ENCODE measurements at regions not wholly inside any gene's neighbourhood (a gene's known extent, or its start where the extent isn't known, plus 50 kb on each side); places are given as distances from the start of the nearest gene placed in this dataset.

- H3K4me1 ChIP-seq (ENCODE audit: insufficient read depth): no peaks in the 10 kb centered on the region
- no peak overlapping the region for H3K4me2 ChIP-seq
- no peak overlapping the region for H3K27ac ChIP-seq
- no peaks in the 10 kb centered on the region for H4K20me1 ChIP-seq (ENCODE audit: insufficient read depth, poor library complexity, severe bottlenecking)
- no peak for DNase-seq (ENCODE audit: low spot score)
- H2AFZ ChIP-seq: no peak overlapping the region
- TF ChIP-seq EZH2 (IDR thresholded peaks at IDR 0.05; ENCODE audit: borderline replicate concordance): no peak
- TF ChIP-seq EZH2phosphoT487 (IDR thresholded peaks at IDR 0.05; ENCODE audit: low read depth, severe bottlenecking, unreplicated experiment): no peak
- TF ChIP-seq, protein P1, sequence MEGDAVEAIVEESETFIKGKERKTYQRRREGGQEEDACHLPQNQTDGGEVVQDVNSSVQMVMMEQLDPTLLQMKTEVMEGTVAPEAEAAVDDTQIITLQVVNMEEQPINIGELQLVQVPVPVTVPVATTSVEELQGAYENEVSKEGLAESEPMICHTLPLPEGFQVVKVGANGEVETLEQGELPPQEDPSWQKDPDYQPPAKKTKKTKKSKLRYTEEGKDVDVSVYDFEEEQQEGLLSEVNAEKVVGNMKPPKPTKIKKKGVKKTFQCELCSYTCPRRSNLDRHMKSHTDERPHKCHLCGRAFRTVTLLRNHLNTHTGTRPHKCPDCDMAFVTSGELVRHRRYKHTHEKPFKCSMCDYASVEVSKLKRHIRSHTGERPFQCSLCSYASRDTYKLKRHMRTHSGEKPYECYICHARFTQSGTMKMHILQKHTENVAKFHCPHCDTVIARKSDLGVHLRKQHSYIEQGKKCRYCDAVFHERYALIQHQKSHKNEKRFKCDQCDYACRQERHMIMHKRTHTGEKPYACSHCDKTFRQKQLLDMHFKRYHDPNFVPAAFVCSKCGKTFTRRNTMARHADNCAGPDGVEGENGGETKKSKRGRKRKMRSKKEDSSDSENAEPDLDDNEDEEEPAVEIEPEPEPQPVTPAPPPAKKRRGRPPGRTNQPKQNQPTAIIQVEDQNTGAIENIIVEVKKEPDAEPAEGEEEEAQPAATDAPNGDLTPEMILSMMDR (IDR thresholded peaks at IDR 0.05; ENCODE audit: poor library complexity): no peak
- no peaks in the 10 kb centered on the region for H3K79me2 ChIP-seq
- H3K9me2 ChIP-seq (replicated peaks; ENCODE audit: insufficient read depth): no peaks in the 10 kb centered on the region
- no peaks in the 10 kb centered on the region for H3K27me3 ChIP-seq
- no peaks in the 10 kb centered on the region for H3K9me3 ChIP-seq (ENCODE audit: low read depth)
- no peak overlapping the region for H3K4me3 ChIP-seq
- H3K36me3 ChIP-seq (replicated peaks; ENCODE audit: insufficient read depth, low read depth): no peaks in the 10 kb centered on the region
- 97% methylated on average over 2 of the region's 2 CpGs for WGBS (ENCODE audit: low lambda C conversion rate, missing lambda C conversion rate)
These were observed 352.3 kb upstream of the CDH5 start for GRCh38 chr16:66014221-66014620.

GRCh38 chr16:66013486-66013885, 353.0 kb upstream of the CDH5 start:
- Histone ChIP-seq H3K4me2 (no peak overlapping the region), H3K4me1 (ENCODE audit: insufficient read depth) (no peaks in the 10 kb centered on the region), H3K27ac (no peak overlapping the region), H3K79me2 (no peaks in the 10 kb centered on the region), H3K9me2 (replicated peaks; ENCODE audit: insufficient read depth) (no peaks in the 10 kb centered on the region), H3K4me3 (no peak overlapping the region), H2AFZ (no peak overlapping the region), H3K9me3 (ENCODE audit: low read depth) (no peaks in the 10 kb centered on the region), H4K20me1 (ENCODE audit: insufficient read depth, poor library complexity, severe bottlenecking) (no peaks in the 10 kb centered on the region), H3K36me3 (replicated peaks; ENCODE audit: insufficient read depth, low read depth) (no peaks in the 10 kb centered on the region), H3K27me3 (no peaks in the 10 kb centered on the region)
- TF ChIP-seq, protein P1 (IDR thresholded peaks at IDR 0.05; ENCODE audit: poor library complexity): no peak
- TF ChIP-seq EZH2 (IDR thresholded peaks at IDR 0.05; ENCODE audit: borderline replicate concordance) (no peak), EZH2phosphoT487 (IDR thresholded peaks at IDR 0.05; ENCODE audit: low read depth, severe bottlenecking, unreplicated experiment) (no peak)
- DNase-seq (ENCODE audit: low spot score): no peak
- 90% methylated on average over 2 of the region's 2 CpGs for WGBS (ENCODE audit: low lambda C conversion rate, missing lambda C conversion rate)

GRCh38 chr16:66008136-66008535, 358.4 kb upstream of the CDH5 start:
- Histone ChIP-seq H3K4me3 (no peak overlapping the region), H3K27me3 (no peaks in the 10 kb centered on the region), H2AFZ (no peak overlapping the region), H3K9me2 (replicated peaks; ENCODE audit: insufficient read depth) (no peaks in the 10 kb centered on the region), H3K4me1 (ENCODE audit: insufficient read depth) (no peaks in the 10 kb centered on the region), H3K36me3 (replicated peaks; ENCODE audit: insufficient read depth, low read depth) (no peaks in the 10 kb centered on the region), H3K4me2 (no peak overlapping the region), H4K20me1 (ENCODE audit: insufficient read depth, poor library complexity, severe bottlenecking) (no peaks in the 10 kb centered on the region), H3K27ac (no peak overlapping the region), H3K79me2 (no peaks in the 10 kb centered on the region), H3K9me3 (ENCODE audit: low read depth) (no peaks in the 10 kb centered on the region)
- TF ChIP-seq, protein P1 (IDR thresholded peaks at IDR 0.05; ENCODE audit: poor library complexity): no peak
- no peak for TF ChIP-seq EZH2 (IDR thresholded peaks at IDR 0.05; ENCODE audit: borderline replicate concordance)
- no peak for TF ChIP-seq EZH2phosphoT487 (IDR thresholded peaks at IDR 0.05; ENCODE audit: low read depth, severe bottlenecking, unreplicated experiment)
- no peak for DNase-seq (ENCODE audit: low spot score)
- 97% methylated on average over 4 of the region's 4 CpGs for WGBS (ENCODE audit: low lambda C conversion rate, missing lambda C conversion rate)

DNA sequence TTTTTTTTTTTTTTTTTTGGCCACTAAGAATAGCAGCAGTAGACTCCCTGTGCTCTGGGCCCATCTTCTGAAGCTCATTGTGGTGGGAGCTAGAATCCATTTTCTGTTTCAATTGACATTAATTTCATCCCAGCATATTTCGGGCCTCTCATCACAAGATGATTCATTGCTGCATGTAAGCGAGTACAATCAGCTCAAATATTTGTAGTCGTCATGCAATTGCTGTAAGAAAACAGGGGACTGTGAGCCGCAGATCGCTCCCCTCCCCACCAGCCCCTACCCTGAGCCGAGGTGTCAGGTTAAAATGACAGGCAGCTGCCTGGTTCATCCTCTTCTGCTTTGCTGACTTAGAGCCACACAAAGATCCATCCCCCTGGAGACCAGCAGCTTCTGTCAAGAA, 358.8 kb upstream of the CDH5 start:
- Histone ChIP-seq H3K9me2 (replicated peaks; ENCODE audit: insufficient read depth) (no peaks in the 10 kb centered on the region), H3K4me2 (no peak overlapping the region), H3K9me3 (ENCODE audit: low read depth) (no peaks in the 10 kb centered on the region), H4K20me1 (ENCODE audit: insufficient read depth, poor library complexity, severe bottlenecking) (no peaks in the 10 kb centered on the region), H3K4me1 (ENCODE audit: insufficient read depth) (no peaks in the 10 kb centered on the region), H2AFZ (no peak overlapping the region), H3K79me2 (no peaks in the 10 kb centered on the region), H3K36me3 (replicated peaks; ENCODE audit: insufficient read depth, low read depth) (no peaks in the 10 kb centered on the region), H3K27ac (no peak overlapping the region), H3K4me3 (no peak overlapping the region), H3K27me3 (no peaks in the 10 kb centered on the region)
- peak; percentile 8 for DNase-seq (ENCODE audit: low spot score)
- 34% methylated on average over 6 of the region's 6 CpGs for WGBS (ENCODE audit: low lambda C conversion rate, missing lambda C conversion rate)
- TF ChIP-seq EZH2 (IDR thresholded peaks at IDR 0.05; ENCODE audit: borderline replicate concordance) (no peak), EZH2phosphoT487 (IDR thresholded peaks at IDR 0.05; ENCODE audit: low read depth, severe bottlenecking, unreplicated experiment) (no peak)
- TF ChIP-seq, protein P1 (IDR thresholded peaks at IDR 0.05; ENCODE audit: poor library complexity): no peak
